OCI-LY7 (cell line): ENCODE measurements at regions not wholly inside any gene's neighbourhood (a gene's known extent, or its start where the extent isn't known, plus 50 kb on each side); places are given as distances from the start of the nearest gene placed in this dataset.

Experiments
- BruUV-seq: library from RNA; stranded (reverse); fragments of 400-500 nt; replicated peaks from 2 replicates; lab custom pipeline; 2021; lab: Mats Ljungman, UMichigan
- CTCF ChIA-PET: fragments of 300-600 bp; sonication (Branson Sonifier 250); formaldehyde crosslinking; loops from one replicate; lab custom pipeline; 2022; ENCODE audit warnings: antibody characterized with exemption; ENCODE audit not compliant: unreplicated experiment; lab: Charles Lee
- POLR2A ChIA-PET: fragments of 300-600 bp; sonication (Branson Sonifier 250); formaldehyde crosslinking; loops from one replicate; lab custom pipeline; 2022; ENCODE audit warnings: antibody characterized with exemption; lab: Charles Lee
- DNase-seq: peaks from one replicate; pipeline ENCODE4 v3.0.0-alpha.2; 2015; ENCODE audit warnings: low spot score
- H2AFZ ChIP-seq: fragments of 200-600 bp; sonication (generic), shearing (Covaris generic); 2 replicates; pipeline ENCODE4 v1.6.1; 2014; ENCODE audit warnings: mild to moderate bottlenecking, antibody characterized with exemption, low read length, moderate library complexity
- H3K27ac ChIP-seq: fragments of 200-600 bp; sonication (generic); 2 replicates; pipeline ENCODE4 v1.5.1; 2014; ENCODE audit warnings: mixed run types, low read depth, mild to moderate bottlenecking, moderate library complexity, low read length, inconsistent platforms; ENCODE audit not compliant: poor library complexity, severe bottlenecking
- H3K36me3 ChIP-seq: fragments of 200-600 bp; sonication (generic); 2 replicates; pipeline ENCODE4 v1.6.1; 2014; ENCODE audit warnings: mild to moderate bottlenecking, antibody characterized with exemption, low read length, moderate library complexity, mixed read lengths; ENCODE audit not compliant: insufficient read depth
- H3K4me1 ChIP-seq: fragments of 200-600 bp; sonication (generic); 2 replicates; pipeline ENCODE4 v1.5.1; 2014; ENCODE audit warnings: mild to moderate bottlenecking, low read length; ENCODE audit not compliant: insufficient read depth, poor library complexity, severe bottlenecking
- H3K4me2 ChIP-seq: fragments of 200-600 bp; sonication (generic); 2 replicates; pipeline ENCODE4 v1.6.1; 2014; ENCODE audit warnings: mild to moderate bottlenecking, low read length
- H3K4me3 ChIP-seq: fragments of 200-600 bp; sonication (generic); 2 replicates; pipeline ENCODE4 v1.5.1; 2014; ENCODE audit warnings: mild to moderate bottlenecking, low read depth, low read length; ENCODE audit not compliant: poor library complexity, severe bottlenecking
- H3K79me2 ChIP-seq: fragments of 200-600 bp; sonication (generic); 2 replicates; pipeline ENCODE4 v1.6.1; 2016; ENCODE audit warnings: low read depth, mild to moderate bottlenecking, low read length, moderate library complexity, mixed read lengths; ENCODE audit not compliant: insufficient read depth
- H3K9me2 ChIP-seq: fragments of 200-600 bp; sonication (generic); 2 replicates; pipeline ENCODE4 v1.6.1; 2016; ENCODE audit warnings: mild to moderate bottlenecking, low read length, mixed read lengths; ENCODE audit not compliant: insufficient read depth
- H3K9me3 ChIP-seq: fragments of 200-600 bp; sonication (generic); 2 replicates; pipeline ENCODE4 v1.6.1; 2014; ENCODE audit warnings: mild to moderate bottlenecking, mixed run types, low read length, mixed read lengths
- H4K20me1 ChIP-seq: fragments of 200-600 bp; sonication (generic); 2 replicates; pipeline ENCODE4 v1.6.1; 2014; ENCODE audit warnings: mild to moderate bottlenecking, antibody characterized with exemption, low read length, moderate library complexity, mixed read lengths; ENCODE audit not compliant: insufficient read depth
- EZH2phosphoT487 ChIP-seq: fragments of 200-600 bp; sonication (generic); IDR thresholded peaks from 2 replicates; pipeline ENCODE4 v1.6.1; 2018; ENCODE audit warnings: low read depth, borderline replicate concordance, mild to moderate bottlenecking, mixed run types, antibody characterized with exemption, low read length, moderate library complexity, mixed read lengths
- intact Hi-C: fragments of 100-400 bp; cut with micrococcal nuclease; formaldehyde crosslinking; loops from one replicate; pipeline ENCODE4 v1.10.0; 2022; ENCODE audit not compliant: unreplicated experiment
- TF ChIP-seq, protein P1 (sequence below): fragments of 200-600 bp; sonication (generic); conservative IDR thresholded peaks from 2 replicates; pipeline ENCODE4 v1.5.1; 2014; ENCODE audit warnings: mild to moderate bottlenecking, antibody characterized with exemption, low read length, moderate library complexity, mixed read lengths

DNA sequence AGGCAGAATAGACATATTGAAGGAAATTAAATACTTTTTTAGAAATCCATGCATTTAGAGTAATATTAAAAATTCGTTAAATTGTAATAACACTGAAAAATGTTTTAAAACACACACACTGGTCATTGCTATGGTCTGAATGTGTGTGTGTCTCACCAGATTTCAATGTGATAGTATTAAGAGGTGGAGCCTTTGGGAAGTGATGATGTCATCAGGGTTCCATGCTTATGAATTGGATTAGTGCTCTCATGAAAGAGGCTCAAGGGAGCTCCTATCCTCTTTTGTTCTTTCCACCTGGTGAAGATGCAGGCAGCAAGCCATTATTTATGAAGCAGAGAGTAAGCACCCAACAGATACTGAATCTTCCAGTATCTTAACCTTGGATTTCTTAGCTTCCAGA lies 441.8 kb downstream of the CDH2 start:
- no peaks in the 10 kb centered on the region for H3K9me2 ChIP-seq
- TF ChIP-seq EZH2phosphoT487 = no peak
- TF ChIP-seq, protein P1, sequence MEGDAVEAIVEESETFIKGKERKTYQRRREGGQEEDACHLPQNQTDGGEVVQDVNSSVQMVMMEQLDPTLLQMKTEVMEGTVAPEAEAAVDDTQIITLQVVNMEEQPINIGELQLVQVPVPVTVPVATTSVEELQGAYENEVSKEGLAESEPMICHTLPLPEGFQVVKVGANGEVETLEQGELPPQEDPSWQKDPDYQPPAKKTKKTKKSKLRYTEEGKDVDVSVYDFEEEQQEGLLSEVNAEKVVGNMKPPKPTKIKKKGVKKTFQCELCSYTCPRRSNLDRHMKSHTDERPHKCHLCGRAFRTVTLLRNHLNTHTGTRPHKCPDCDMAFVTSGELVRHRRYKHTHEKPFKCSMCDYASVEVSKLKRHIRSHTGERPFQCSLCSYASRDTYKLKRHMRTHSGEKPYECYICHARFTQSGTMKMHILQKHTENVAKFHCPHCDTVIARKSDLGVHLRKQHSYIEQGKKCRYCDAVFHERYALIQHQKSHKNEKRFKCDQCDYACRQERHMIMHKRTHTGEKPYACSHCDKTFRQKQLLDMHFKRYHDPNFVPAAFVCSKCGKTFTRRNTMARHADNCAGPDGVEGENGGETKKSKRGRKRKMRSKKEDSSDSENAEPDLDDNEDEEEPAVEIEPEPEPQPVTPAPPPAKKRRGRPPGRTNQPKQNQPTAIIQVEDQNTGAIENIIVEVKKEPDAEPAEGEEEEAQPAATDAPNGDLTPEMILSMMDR = no peak
- H3K79me2 ChIP-seq = no peaks in the 10 kb centered on the region
- BruUV-seq = no TSS peak
- DNase-seq = no peak
- H3K36me3 ChIP-seq = no peaks in the 10 kb centered on the region
- no peak overlapping the region for H3K4me2 ChIP-seq
- no peak overlapping the region for H3K4me3 ChIP-seq
- ChIA-PET CTCF (no interaction called here), POLR2A (no interaction called here)
- H3K27ac ChIP-seq = no peak overlapping the region
- no peaks in the 10 kb centered on the region for H3K4me1 ChIP-seq
- no peaks in the 10 kb centered on the region for H4K20me1 ChIP-seq
- intact Hi-C loops = no loop called here
- no peak overlapping the region for H2AFZ ChIP-seq
- no peaks in the 10 kb centered on the region for H3K9me3 ChIP-seq

GRCh38 chr18:27731211-27731610 lies 445.7 kb downstream of the CDH2 start:
- DNase-seq = no peak
- TF ChIP-seq, protein P1 = no peak
- no peak for TF ChIP-seq EZH2phosphoT487
- H3K36me3 ChIP-seq = no peaks in the 10 kb centered on the region
- ChIA-PET CTCF (no interaction called here), POLR2A (no interaction called here)
- H3K27ac ChIP-seq = no peak overlapping the region
- no peaks in the 10 kb centered on the region for H4K20me1 ChIP-seq
- H3K4me3 ChIP-seq = no peak overlapping the region
- H2AFZ ChIP-seq = no peak overlapping the region
- H3K4me1 ChIP-seq = no peaks in the 10 kb centered on the region
- peaks cover 10% of the 10 kb centered on the region; the same call in 1 of the 2 replicates for H3K9me3 ChIP-seq
- no peaks in the 10 kb centered on the region for H3K79me2 ChIP-seq
- BruUV-seq = no TSS peak
- H3K9me2 ChIP-seq = no peaks in the 10 kb centered on the region
- intact Hi-C loops = no loop called here
- H3K4me2 ChIP-seq = no peak overlapping the region

- CTCF ChIA-PET = no interaction called here
- H3K9me3 ChIP-seq = peaks cover 10% of the 10 kb centered on the region; the same call in 1 of the 2 replicates
- intact Hi-C loops = no loop called here
Measured at GRCh38 chr18:27728659-27729058, 448.3 kb downstream of the CDH2 start.

More at GRCh38 chr18:27728659-27729058, 448.3 kb downstream of the CDH2 start:
- H3K9me2 ChIP-seq = no peaks in the 10 kb centered on the region
- no TSS peak for BruUV-seq
- H4K20me1 ChIP-seq = no peaks in the 10 kb centered on the region
- H3K27ac ChIP-seq = no peak overlapping the region
- no peak overlapping the region for H3K4me2 ChIP-seq
- no peaks in the 10 kb centered on the region for H3K36me3 ChIP-seq
- no peaks in the 10 kb centered on the region for H3K79me2 ChIP-seq
- POLR2A ChIA-PET = no interaction called here
- TF ChIP-seq, protein P1 = no peak
- no peak for TF ChIP-seq EZH2phosphoT487
- DNase-seq = no peak
- no peaks in the 10 kb centered on the region for H3K4me1 ChIP-seq
- H3K4me3 ChIP-seq = no peak overlapping the region
- H2AFZ ChIP-seq = no peak overlapping the region
